Cardiac fibroblast (primary cell): ENCODE measurements at regions not wholly inside any gene's neighbourhood (a gene's known extent, or its start where the extent isn't known, plus 50 kb on each side); places are given as distances from the start of the nearest gene placed in this dataset.

Experiments
- DNase-seq, 2 donors: peaks; one replicate each; pipeline versions ENCODE4 v3.0.0 to v3.0.0-alpha.2; 2010; ENCODE audit warnings: low read depth in 2 of 2
- H3K4me3 ChIP-seq, 2 donors: replicated peaks in 1 of 2; 1 replicate in 1 of 2; 2 replicates in 1 of 2; pipeline ENCODE4 v1.5.1; 2011; ENCODE audit warnings: low read depth in 2 of 2, low read length in 2 of 2, mild to moderate bottlenecking in 2 of 2, moderate library complexity in 1 of 2
- TF ChIP-seq, protein P1 (sequence below): IDR thresholded peaks from one replicate; pipeline ENCODE4 v1.5.1; 2011; ENCODE audit warnings: low read depth, mild to moderate bottlenecking, low read length, inconsistent platforms

DNA sequence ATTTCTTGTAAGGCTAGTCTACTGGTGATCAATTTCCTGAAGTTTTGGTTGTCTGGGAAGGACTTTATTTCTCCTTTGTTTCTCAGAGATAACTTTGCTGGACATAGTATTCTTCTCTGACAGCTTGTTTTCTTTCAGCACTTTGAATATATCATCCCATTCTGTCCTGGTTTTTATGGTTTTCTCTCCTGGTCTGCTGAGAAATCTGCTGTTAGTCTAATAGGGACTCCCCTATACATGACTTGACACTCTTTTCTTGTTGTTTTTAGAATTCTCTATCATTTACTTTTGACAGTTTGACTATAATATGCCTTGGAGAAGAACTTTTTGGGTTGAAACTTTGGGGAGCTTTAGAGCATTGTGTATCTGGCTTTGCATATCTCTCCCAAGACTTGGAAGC lies 112.5 kb downstream of the PRL start:
- no peak overlapping the region for H3K4me3 ChIP-seq
- DNase-seq, result no peak
- TF ChIP-seq, protein P1, sequence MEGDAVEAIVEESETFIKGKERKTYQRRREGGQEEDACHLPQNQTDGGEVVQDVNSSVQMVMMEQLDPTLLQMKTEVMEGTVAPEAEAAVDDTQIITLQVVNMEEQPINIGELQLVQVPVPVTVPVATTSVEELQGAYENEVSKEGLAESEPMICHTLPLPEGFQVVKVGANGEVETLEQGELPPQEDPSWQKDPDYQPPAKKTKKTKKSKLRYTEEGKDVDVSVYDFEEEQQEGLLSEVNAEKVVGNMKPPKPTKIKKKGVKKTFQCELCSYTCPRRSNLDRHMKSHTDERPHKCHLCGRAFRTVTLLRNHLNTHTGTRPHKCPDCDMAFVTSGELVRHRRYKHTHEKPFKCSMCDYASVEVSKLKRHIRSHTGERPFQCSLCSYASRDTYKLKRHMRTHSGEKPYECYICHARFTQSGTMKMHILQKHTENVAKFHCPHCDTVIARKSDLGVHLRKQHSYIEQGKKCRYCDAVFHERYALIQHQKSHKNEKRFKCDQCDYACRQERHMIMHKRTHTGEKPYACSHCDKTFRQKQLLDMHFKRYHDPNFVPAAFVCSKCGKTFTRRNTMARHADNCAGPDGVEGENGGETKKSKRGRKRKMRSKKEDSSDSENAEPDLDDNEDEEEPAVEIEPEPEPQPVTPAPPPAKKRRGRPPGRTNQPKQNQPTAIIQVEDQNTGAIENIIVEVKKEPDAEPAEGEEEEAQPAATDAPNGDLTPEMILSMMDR, result no peak

DNA sequence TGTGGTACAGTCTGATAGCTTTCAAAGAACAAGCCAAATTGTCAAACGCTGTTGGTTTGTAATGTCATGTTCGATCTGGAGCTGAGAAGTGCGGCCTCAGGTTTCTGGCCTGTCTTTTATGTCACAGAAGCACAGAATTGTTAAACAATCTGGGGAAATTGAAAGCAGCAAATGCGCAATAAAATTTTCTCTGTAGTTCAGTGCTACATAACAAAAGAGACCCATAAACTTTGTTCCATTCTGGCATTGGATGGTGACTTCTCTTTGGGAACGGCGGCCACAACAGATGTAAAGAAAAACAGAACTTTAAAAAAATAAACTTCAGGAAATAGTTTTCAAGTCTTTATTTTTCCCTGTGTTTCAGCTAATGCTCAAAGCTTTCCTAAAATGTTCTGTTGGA lies 106.9 kb downstream of the PRL start:
- no peak for DNase-seq
- TF ChIP-seq, protein P1, result no peak
- no peak overlapping the region for H3K4me3 ChIP-seq

DNA sequence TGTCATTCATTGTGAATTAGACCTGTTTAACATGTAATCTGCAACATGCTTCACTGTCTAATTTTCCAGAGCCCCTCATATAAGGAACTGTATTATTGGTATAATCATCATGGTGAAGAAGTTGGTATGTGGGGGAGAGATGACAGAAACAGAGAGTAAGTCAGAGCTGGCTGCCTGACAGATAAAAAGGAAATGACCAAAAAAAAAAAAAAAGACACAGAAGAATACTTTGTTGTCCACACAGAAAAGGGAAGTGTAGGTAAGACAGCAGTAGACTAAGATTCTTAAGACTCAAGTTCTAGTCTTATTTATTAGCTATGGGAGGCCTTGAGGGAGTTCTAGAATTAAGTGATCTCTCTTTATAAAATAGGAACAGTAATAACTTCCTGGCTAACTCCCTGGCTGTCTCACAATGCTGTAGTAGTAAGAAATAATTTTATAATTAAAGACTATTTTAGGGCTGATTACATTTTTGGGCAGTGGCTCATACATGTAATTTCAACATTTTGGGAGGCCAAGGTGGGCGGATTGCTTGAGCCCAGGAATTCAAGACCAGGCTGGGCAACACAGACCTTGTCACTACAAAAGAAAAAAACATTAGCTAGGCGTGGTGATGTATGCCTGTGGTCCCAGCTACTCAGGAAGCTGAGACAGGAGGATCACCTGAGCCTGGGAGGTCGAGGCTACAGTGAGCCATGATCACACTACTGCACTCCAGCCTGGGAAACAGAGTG lies 102.5 kb downstream of the PRL start:
- peak; percentile 11 to 49 for DNase-seq
- TF ChIP-seq, protein P1, result no peak

DNA sequence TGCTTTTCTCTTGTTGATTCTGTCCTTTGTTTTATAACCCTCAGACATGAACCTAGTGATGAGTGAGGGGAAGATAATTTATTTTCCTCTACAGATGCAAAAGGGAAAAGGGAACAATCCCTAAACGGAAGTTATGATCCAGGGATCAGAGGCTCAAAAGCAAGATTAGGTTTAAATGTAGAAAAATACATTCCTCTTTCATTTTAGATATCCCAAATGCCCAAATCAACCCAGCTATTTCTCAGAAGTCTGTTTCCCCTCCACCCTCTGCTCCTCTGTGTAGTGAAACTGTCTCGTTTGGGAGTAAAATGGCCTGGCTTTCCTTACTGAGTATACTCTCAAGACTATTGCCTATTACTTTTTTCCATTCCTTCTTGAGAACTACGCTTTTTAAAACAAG lies 97.1 kb downstream of the PRL start:
- DNase-seq, result no peak
- no peak overlapping the region for H3K4me3 ChIP-seq
- TF ChIP-seq, protein P1, result no peak

More for the DNA sequence above, 102.5 kb downstream of the PRL start:
- no peak overlapping the region for H3K4me3 ChIP-seq

DNA sequence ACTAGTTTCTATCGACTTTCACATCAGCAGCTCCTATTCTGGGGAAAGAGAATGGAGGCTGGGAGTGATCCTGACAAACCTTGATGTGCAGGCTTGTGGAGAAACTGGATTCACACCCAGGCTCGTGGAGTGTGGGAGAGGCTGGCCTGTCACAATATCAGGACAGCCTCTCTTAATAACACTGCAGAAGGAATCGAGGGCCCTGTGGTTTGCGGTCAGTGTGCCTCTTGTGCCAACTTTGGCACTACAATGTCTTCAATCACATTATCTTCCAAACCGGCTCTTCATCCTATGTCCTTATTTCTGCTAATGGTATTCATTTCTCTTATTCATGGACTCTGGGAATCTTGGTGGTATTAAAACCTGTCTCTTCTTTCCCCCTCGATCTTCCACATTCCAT lies 92.7 kb downstream of the PRL start:
- TF ChIP-seq, protein P1, result no peak
- no peak for DNase-seq

DNA sequence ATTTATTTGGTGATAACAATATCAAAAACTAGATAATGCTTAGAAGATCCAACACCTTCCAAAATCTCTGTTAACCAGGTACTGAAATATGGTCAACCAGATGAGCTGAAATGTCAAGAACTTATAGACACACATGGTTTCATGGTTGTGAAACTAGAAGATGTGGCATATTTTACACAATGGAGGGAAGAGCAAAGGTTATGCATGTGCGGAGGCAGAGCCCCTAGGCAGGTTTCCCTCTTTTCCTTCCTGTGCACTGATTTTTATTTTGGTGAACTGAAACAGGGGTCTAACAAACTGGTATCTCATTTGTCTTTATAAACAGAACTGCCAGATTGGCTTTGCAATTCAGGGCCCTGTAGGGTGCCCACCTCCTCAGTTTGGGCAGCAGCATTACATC lies 91.6 kb downstream of the PRL start:
- H3K4me3 ChIP-seq, result no peak overlapping the region
- TF ChIP-seq, protein P1, result no peak
- DNase-seq, result no peak

More for the DNA sequence above, 92.7 kb downstream of the PRL start:
- H3K4me3 ChIP-seq, result no peak overlapping the region

DNA sequence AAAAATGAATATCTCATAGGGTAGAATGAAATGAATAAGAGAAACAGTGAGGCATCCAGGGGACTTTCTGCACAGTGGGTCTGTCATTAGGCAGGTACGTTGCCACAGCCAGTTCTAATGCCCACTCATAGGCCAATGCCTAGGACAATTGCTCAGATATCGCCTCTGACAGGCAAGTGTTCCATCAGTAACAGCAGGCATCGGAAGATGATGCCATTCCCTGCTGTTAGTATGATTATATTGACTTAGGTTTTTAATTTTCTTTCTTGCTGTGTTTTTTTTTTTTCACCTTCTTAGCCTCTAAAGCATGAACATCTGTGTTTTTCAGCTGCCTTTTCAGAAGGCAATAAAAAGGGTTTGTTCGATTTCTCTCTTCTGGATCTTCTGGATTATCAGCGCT lies 90.7 kb downstream of the PRL start:
- TF ChIP-seq, protein P1, result no peak
- H3K4me3 ChIP-seq, result no peak overlapping the region
- DNase-seq, result no peak
